Skeletal muscle satellite cell (primary cell): ENCODE measurements at regions not wholly inside any gene's neighbourhood (a gene's known extent, or its start where the extent isn't known, plus 50 kb on each side); places are given as distances from the start of the nearest gene placed in this dataset. TPM values are rescaled to one million over a fixed set of nuclear protein-coding genes. Genes with fewer than 3 reads are reported as not detected.
"Not testable (repeated sequence)": the region's sequence is repeated elsewhere in the genome, so short reads cannot be mapped to it uniquely, and the experiment has no call there.

ENCODE experiments used
- H3K27me3 ChIP-seq: 2 replicates; pipeline ENCODE4 v1.7.0; 2013; ENCODE audit warnings: low read length; ENCODE audit not compliant: control insufficient read depth, insufficient read depth
- H3K36me3 ChIP-seq: 2 replicates; pipeline ENCODE4 v1.7.0; 2013; ENCODE audit warnings: mild to moderate bottlenecking, control low read depth, low read length; ENCODE audit not compliant: insufficient read depth
- H3K4me1 ChIP-seq: 2 replicates; pipeline ENCODE4 v1.7.0; 2013; ENCODE audit warnings: low read length; ENCODE audit not compliant: control insufficient read depth, insufficient read depth
- H3K4me2 ChIP-seq: 2 replicates; pipeline ENCODE4 v1.7.0; 2013; ENCODE audit warnings: mild to moderate bottlenecking, low read length
- H3K4me3 ChIP-seq: 2 replicates; pipeline ENCODE4 v1.7.0; 2013; ENCODE audit warnings: low read length
- H3K9ac ChIP-seq: 2 replicates; pipeline ENCODE4 v1.7.0; 2013; ENCODE audit warnings: mild to moderate bottlenecking, low read depth, low read length, moderate library complexity
- H3K9me3 ChIP-seq: replicated peaks from 2 replicates; pipeline ENCODE4 v1.7.0; 2013; ENCODE audit warnings: mild to moderate bottlenecking, control low read depth, low read length
- small RNA-seq: library from RNA; depleted of rRNA; stranded (forward); fragments of <200 nt; gene quantifications from one replicate; pipeline ENCODE3, GENCODE V24; 2012

DNA sequence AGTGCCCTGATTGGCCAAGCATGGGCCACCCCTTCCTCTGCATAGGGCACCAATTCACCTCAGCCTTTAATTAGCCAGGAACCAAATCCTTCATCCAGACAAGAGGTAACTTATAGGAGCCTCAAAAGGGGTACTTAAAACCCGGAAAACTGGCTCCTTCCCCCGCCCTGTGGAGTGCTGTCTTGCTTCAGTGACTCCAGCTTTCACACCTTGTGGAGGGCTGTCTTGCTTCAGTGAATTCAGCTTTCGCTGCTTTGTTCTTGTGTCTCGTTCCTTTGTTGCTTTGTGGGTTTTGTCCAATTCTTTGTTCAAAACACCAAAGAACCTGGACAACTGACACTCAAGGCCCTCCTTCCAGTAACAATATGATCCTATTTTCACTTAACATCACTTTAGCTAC lies 82.2 kb upstream of the FRG1 start:
- Histone ChIP-seq H3K36me3 (no peaks in the 10 kb centered on the region), H3K4me3 (no peak overlapping the region), H3K4me2 (no peak overlapping the region), H3K4me1 (no peaks in the 10 kb centered on the region), H3K27me3 (no peaks in the 10 kb centered on the region), H3K9me3 (peaks cover 11% of the 10 kb centered on the region), H3K9ac (no peak overlapping the region)

GRCh38 chr4:189861101-189861500 lies 79.6 kb upstream of the FRG1 start:
- Histone ChIP-seq H3K9me3 (peaks cover 11% of the 10 kb centered on the region), H3K4me2 (no peak overlapping the region), H3K9ac (no peak overlapping the region), H3K4me3 (no peak overlapping the region), H3K27me3 (no peaks in the 10 kb centered on the region), H3K36me3 (no peaks in the 10 kb centered on the region), H3K4me1 (no peaks in the 10 kb centered on the region)

GRCh38 chr4:189869236-189869635 lies 71.4 kb upstream of the FRG1 start:
- peaks cover 6% of the 10 kb centered on the region for H3K9me3 ChIP-seq
- no peak overlapping the region for H3K9ac ChIP-seq
- no peak overlapping the region for H3K4me2 ChIP-seq
- H3K4me3 ChIP-seq: no peak overlapping the region
- H3K4me1 ChIP-seq: no peaks in the 10 kb centered on the region
- H3K36me3 ChIP-seq: no peaks in the 10 kb centered on the region
- no peaks in the 10 kb centered on the region for H3K27me3 ChIP-seq

DNA sequence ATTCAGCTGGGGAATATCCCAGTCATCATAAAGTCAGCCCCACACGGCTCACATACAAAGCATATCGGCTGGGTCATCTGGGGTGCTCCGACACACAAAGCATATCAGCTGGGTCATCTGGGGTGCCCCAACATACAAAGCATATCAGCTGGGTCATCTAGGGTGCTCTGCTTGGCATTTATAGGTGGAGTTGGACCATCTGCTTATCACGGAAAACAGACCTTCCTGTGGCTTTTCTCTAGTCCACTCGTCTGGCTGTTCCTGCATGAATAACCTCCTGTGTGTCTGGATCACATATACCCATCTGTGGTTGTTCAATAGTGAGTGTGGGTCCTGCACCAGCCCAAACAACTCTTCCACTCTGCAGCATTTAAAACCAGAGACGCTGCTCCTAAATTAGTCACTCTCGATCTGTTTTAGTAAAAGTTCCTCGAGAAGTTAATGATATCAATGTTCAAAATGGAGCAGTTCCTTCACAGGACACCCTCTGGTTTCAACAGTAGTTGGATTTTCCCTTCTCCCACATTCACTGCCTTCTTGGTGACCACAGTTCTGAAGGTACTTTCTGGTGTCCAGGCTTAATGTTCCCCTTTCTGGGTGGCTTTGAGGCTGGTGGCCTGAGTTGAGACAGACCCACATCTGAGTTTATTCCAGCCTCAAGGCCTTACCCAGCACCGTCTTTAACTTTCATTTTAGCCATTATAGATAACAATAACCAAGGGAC lies 70.0 kb upstream of the FRG1 start:
- H3K9ac ChIP-seq: no peak overlapping the region
- H3K4me3 ChIP-seq: no peak overlapping the region
- no peaks in the 10 kb centered on the region for H3K36me3 ChIP-seq
- no peaks in the 10 kb centered on the region for H3K27me3 ChIP-seq
- H3K9me3 ChIP-seq: peaks cover 6% of the 10 kb centered on the region
- H3K4me2 ChIP-seq: no peak overlapping the region
- no peaks in the 10 kb centered on the region for H3K4me1 ChIP-seq

GRCh38 chr4:189874591-189874990 lies 66.1 kb upstream of the FRG1 start:
- no peak overlapping the region for H3K4me2 ChIP-seq
- no peak overlapping the region for H3K9ac ChIP-seq
- H3K36me3 ChIP-seq: no peaks in the 10 kb centered on the region
- H3K9me3 ChIP-seq: peaks cover 6% of the 10 kb centered on the region
- H3K27me3 ChIP-seq: no peaks in the 10 kb centered on the region
- no peaks in the 10 kb centered on the region for H3K4me1 ChIP-seq
- H3K4me3 ChIP-seq: no peak overlapping the region

GRCh38 chr4:189881190-189881589 lies 59.5 kb upstream of the FRG1 start:
- H3K9me3 ChIP-seq, H3K9ac ChIP-seq, H3K4me3 ChIP-seq, H3K4me1 ChIP-seq, H3K36me3 ChIP-seq, H3K27me3 ChIP-seq, H3K4me2 ChIP-seq: not testable (repeated sequence)

DNA sequence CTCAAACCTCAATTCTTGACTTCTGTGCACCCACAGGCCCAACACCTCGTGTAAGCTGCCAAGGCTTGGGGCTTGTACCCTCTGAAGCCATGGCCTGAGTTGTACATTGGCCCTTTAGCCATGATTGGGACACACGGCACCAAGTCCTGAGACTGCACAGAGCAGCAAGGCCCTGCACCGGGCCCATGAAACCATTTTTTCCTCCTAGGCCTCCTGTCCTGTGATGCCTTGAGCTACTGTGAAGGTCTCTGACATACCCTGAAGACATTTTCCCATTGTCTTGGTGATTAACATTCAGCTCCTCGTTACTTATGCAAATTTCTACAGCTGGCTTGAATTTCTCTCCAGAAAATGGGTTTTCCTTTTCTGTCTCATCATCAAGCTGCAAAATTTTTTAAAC lies 52.3 kb upstream of the FRG1 start:
- not testable (repeated sequence) for H3K9ac ChIP-seq, H3K4me1 ChIP-seq, H3K9me3 ChIP-seq, H3K4me2 ChIP-seq, H3K4me3 ChIP-seq, H3K27me3 ChIP-seq, H3K36me3 ChIP-seq

Small RNAs in the stretch of these regions (small RNA-seq; reads per million reads assigned to genes)
- gene RNU1-51P (not detected), gene RNU7-192P (not detected)
